ENCODE measurements at regions not wholly inside any gene's neighbourhood (a gene's known extent, or its start where the extent isn't known, plus 50 kb on each side); places are given as distances from the start of the nearest gene placed in this dataset.
"Not testable (repeated sequence)": the region's sequence is repeated elsewhere in the genome, so short reads cannot be mapped to it uniquely, and the experiment has no call there.

GRCh38 chr10:32204606-32205005 lies 142.4 kb downstream of the EPC1 start:
- CTCF ChIA-PET, result no interaction called here
- DNase-seq (ENCODE audit: low spot score), result no peak
- POLR2A ChIA-PET (ENCODE audit: low non-redundant PET), result no interaction called here
- no peak overlapping the region for H3K27ac ChIP-seq
- TF ChIP-seq, protein P1, sequence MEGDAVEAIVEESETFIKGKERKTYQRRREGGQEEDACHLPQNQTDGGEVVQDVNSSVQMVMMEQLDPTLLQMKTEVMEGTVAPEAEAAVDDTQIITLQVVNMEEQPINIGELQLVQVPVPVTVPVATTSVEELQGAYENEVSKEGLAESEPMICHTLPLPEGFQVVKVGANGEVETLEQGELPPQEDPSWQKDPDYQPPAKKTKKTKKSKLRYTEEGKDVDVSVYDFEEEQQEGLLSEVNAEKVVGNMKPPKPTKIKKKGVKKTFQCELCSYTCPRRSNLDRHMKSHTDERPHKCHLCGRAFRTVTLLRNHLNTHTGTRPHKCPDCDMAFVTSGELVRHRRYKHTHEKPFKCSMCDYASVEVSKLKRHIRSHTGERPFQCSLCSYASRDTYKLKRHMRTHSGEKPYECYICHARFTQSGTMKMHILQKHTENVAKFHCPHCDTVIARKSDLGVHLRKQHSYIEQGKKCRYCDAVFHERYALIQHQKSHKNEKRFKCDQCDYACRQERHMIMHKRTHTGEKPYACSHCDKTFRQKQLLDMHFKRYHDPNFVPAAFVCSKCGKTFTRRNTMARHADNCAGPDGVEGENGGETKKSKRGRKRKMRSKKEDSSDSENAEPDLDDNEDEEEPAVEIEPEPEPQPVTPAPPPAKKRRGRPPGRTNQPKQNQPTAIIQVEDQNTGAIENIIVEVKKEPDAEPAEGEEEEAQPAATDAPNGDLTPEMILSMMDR (conservative IDR thresholded peaks at IDR 0.05; ENCODE audit: low read depth), result no peak

DNA sequence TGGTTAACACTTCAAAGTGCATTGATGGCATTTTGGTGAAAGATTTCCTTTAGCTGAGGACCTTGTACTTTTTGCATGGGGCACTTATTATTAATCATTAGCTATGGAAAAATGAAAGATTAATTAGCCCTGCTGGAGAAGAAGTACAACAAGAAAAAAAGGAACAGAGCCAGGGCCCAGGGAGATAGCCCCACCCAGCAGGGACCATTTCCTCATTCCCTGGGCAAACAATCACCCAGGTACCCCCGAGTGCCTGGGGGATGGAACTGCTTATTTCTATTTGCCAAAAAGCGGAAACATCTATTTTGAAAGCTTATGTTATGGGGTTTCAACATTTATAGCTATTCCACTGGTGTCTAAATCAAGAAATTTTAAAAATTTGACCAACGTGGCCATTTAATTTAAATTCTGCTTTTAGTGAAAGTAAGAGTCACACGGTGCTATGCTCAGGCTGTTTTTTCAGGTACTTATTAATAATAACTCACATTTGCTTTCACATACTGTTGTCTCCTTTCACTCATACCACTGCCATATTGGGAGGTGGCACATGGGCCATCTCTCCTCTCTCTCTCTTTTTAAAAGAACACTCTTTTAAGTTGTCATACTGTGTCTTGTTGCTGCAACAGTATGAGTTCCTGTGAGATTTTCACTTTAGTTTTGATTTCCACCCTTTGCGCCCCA lies 143.6 kb upstream of the KIF5B start:
- ChIA-PET CTCF (interaction anchor here (0.9 kb wide), 1 partner anchor 11 kb away, joined by 3 read pairs; no protein-coding TSS in a partner anchor), POLR2A (ENCODE audit: low non-redundant PET) (no interaction called here)
- TF ChIP-seq, protein P1 (conservative IDR thresholded peaks at IDR 0.05; ENCODE audit: low read depth), result no peak
- no peak for DNase-seq (ENCODE audit: low spot score)
- H3K27ac ChIP-seq, result no peak overlapping the region

DNA sequence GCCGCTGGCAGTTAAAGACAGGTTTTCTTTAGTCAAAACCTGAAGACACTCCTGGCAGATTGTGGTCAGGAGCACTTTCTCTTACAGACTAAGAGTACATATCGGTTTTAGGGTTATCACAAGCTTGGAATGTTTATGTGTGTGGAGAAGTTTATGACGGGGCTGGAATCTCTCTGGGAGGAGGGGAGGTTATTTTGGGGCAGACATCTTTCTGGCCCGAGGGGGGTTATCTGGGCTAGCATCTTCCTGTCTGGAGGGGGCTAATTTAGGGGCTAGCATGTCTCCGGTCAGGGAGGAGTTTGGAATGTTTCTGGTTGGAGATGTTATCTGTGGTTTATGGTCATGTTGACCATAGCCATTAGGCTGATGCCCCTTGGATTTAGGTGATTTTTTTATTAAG lies 141.2 kb upstream of the KIF5B start:
- ChIA-PET CTCF (no interaction called here), POLR2A (ENCODE audit: low non-redundant PET) (no interaction called here)

DNA sequence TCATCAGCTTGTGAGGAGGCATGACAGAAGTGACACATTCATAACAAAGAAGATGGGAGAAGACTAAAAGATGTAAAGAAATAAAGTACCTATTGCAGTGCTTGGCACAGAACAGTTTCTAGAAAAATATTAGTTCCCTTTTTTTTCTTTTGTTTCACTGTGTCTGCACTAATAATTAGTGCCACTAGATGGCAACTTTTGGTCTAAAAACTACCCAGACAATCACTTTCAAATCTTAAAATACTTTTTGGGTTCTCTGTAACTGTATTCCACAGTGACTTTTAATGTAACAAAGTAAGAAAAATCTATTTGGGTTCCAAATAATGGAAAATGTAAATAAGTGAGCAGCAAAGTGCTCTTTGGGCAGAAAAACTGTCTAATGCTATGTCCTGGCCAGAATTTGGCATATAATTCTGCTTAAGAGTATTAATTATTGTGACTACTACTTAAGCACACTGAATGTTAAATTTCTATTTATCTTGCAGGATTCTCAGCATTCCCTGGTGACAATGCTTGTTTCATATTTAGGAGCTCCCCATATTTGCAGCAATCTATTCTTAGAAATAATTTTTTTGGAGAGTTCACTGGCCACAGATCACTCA lies 134.8 kb upstream of the KIF5B start:
- H3K27ac ChIP-seq, result no peak overlapping the region
- POLR2A ChIA-PET (ENCODE audit: low non-redundant PET), result no interaction called here
- CTCF ChIA-PET, result interaction anchor here (0.6 to 0.9 kb wide), 4 partner anchors 10 to 460 kb away, joined by 3 to 4 read pairs (median 4); no protein-coding TSS in a partner anchor
- TF ChIP-seq, protein P1 (conservative IDR thresholded peaks at IDR 0.05; ENCODE audit: low read depth), result peak; percentile 82
- peak; percentile 22 for DNase-seq (ENCODE audit: low spot score)

More for the DNA sequence above, 141.2 kb upstream of the KIF5B start:
- TF ChIP-seq, protein P1 (conservative IDR thresholded peaks at IDR 0.05; ENCODE audit: low read depth), result no peak
- H3K27ac ChIP-seq, result no peak overlapping the region
- DNase-seq (ENCODE audit: low spot score), result no peak

- DNase-seq (ENCODE audit: low spot score), result no peak
- H3K27ac ChIP-seq, result no peak overlapping the region
- ChIA-PET CTCF (interaction anchor here (0.9 to 1.0 kb wide), 2 partner anchors 12 to 22 kb away, joined by 4 read pairs; no protein-coding TSS in a partner anchor), POLR2A (ENCODE audit: low non-redundant PET) (interaction anchor here (0.7 kb wide), 1 partner anchor 157 kb away, joined by 3 read pairs; no protein-coding TSS in a partner anchor)
- TF ChIP-seq, protein P1 (conservative IDR thresholded peaks at IDR 0.05; ENCODE audit: low read depth), result no peak
These were observed 133.3 kb upstream of the KIF5B start for GRCh38 chr10:32189400-32190084.

DNA sequence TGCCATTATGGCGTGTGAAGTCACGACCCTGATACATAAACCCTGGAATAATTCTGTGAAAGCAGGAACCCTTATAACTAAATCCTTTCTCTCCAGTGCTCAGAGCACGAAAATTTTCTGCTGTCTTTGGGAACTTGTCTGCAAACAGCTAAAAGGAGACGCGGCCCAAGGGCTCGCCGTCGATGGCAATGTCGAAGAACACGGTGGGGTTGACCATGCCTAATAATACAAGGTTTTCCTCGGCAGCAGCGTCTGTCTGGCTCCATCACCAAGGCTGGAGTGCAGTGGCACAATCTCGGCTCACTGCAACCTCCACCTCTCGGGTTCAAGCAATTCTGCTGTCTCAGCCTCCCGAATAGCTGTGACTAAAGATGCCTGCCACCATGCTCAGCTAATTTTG lies 132.4 kb upstream of the KIF5B start:
- CTCF ChIA-PET; POLR2A ChIA-PET (ENCODE audit: low non-redundant PET); DNase-seq (ENCODE audit: low spot score); H3K27ac ChIP-seq: not testable (repeated sequence)

Measured in RWPE1 (cell line).